Esophagus squamous epithelium (tissue), 4 donors: ENCODE measurements at regions not wholly inside any gene's neighbourhood (a gene's known extent, or its start where the extent isn't known, plus 50 kb on each side); places are given as distances from the start of the nearest gene placed in this dataset.

ENCODE experiments used
- CTCF ChIP-seq, 6 experiments: fragments of 450-650 bp in 4 of 6; fragments of 200-600 bp in 2 of 6; sonication (generic) in 2 of 6; IDR thresholded peaks; one replicate each; pipeline ENCODE4 v1.5.1; 2016 to 2019; ENCODE audit warnings: antibody characterized with exemption in 6 of 6, mild to moderate bottlenecking in 4 of 6, moderate library complexity in 4 of 6
- POLR2A ChIP-seq, 4 donors: fragments of 450-650 bp; IDR thresholded peaks; one replicate each; pipeline ENCODE4 v1.6.1; 2017; ENCODE audit warnings: antibody characterized with exemption in 4 of 4, mild to moderate bottlenecking in 4 of 4, moderate library complexity in 3 of 4

- TF ChIP-seq CTCF (IDR thresholded peaks at IDR 0.05) (no peak), POLR2A (IDR thresholded peaks at IDR 0.05) (no peak)
Observed at GRCh38 chr16:86939609-86940008, 361.3 kb downstream of the FOXL1 start.
